GM21786 (cell line): ENCODE measurements at regions not wholly inside any gene's neighbourhood (a gene's known extent, or its start where the extent isn't known, plus 50 kb on each side); places are given as distances from the start of the nearest gene placed in this dataset.

Source experiments
- ATAC-seq: cut with Tn5 transposase; IDR thresholded peaks from one replicate; pipeline ENCODE4 v1.9.1; 2021; ENCODE audit not compliant: unreplicated experiment

DNA sequence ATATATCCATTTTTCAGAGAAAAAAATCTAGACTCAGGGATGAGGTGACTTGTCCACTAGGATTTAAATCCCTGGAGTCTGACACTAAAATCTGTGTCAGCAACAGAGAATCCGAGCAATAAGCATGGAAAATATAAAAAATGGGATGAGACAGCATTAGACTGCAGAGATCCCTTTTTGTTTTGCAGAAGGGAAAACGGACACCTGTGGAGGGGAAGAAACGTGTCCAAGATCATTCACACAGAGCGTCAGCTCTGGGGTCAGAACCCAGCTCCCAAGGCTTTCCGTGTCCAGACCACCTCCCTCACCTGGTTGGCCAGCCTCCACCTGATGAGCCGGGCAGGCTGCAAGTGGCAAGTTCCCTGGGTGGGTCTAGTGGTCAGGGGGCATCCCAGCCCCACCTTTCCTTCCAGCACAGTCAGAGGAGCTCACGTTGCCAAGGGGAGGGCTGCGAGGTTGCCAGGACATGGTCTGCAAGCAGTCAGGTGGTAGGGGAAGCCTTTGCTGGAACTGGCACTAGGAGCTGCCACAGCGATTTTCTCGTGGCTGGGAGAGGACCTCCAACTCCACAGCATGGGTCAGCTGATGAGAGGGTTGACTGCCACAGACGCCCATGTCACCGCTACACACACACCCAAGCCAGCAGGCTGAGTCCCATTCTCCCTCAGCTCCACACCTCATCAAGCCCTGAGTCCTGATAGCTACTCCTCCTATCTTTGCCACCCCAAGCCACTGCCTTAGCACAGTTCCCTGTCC is 65.9 kb upstream of the CPLX2 start:
- no peak for ATAC-seq

DNA sequence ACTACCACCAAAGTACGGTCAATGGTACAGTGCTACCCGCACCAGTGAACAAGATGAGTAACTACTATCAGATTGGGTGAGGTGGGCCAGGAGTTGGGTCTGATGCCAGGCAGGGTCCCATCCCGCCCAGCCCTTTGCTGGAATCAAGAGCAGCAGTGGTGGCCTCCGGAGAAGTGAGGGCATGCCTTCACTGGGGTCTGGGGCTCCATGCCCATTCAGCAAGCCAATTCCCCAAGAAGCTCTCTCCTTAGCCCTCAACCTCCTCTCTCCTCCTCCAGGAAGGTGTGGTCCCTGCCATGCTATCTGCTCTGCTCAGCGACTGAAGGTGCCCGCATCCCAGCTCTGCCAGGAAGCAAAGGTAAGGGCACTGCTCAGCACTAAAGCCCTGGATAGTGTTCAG is 62.7 kb upstream of the CPLX2 start:
- ATAC-seq, result no peak

DNA sequence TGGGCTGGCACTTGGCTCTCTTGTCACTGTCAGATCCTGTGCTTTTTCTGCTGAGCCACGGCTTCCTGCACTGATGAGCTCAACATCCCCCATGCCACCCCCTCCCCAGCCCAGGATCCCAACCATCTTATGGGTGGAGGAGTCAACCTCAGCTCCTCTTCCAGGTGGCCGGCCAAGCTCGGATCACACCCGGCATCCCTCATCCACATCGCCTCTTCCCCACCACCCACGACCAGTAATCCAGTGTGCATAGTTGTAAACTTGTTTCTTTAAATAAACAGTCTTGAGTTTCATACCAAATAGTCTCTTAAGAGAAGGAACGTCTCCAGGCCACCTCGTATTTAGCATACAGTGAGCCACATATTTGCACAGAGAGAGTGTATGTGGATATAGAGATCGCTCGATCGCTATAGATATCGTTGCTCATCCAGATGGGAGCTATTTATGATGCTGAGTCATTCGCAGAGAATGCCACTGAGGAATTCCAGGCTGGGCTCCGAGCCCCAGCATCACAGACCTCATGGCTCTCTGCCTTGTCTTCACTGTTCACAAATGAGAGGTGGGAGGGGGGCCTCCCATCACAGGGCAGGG is 61.8 kb upstream of the CPLX2 start:
- no peak for ATAC-seq

DNA sequence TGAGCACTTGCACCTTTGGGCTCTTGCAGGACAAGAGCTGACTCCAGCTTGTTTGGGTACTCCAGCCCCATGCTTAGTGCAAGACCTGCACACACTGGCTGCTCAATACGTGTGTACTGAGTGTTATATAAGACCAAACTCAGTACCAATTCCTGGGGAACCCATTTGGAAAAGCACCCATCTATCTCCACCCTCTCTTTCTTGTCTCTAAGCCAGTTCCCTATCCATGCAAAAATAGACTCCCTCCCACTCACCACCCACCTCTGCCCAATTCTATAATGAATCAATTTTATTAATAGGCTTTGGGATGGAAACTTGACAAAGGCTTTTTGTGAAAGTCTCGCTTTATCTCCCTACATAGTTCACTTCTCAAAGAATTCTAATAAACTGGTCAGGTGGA is 60.9 kb upstream of the CPLX2 start:
- ATAC-seq, result no peak

DNA sequence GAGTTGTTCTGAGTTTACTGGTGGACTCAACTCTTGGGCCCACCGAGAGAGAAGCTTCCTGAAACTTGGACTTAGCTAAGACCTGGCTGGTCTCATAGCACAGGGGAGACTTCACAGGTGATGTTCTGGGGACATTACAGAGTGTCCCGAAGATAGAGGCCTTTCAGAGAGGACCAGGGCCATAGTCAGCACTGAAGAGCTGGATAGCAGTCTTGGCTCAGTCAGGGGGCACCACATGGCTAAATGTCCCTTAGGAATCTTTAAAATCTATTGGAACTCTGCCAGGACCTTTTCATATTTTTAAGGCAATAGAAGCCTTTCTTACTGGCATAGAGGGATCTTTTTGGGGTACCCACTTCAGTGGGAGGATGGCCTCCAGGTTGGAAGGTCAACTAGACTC is 59.8 kb upstream of the CPLX2 start:
- no peak for ATAC-seq

DNA sequence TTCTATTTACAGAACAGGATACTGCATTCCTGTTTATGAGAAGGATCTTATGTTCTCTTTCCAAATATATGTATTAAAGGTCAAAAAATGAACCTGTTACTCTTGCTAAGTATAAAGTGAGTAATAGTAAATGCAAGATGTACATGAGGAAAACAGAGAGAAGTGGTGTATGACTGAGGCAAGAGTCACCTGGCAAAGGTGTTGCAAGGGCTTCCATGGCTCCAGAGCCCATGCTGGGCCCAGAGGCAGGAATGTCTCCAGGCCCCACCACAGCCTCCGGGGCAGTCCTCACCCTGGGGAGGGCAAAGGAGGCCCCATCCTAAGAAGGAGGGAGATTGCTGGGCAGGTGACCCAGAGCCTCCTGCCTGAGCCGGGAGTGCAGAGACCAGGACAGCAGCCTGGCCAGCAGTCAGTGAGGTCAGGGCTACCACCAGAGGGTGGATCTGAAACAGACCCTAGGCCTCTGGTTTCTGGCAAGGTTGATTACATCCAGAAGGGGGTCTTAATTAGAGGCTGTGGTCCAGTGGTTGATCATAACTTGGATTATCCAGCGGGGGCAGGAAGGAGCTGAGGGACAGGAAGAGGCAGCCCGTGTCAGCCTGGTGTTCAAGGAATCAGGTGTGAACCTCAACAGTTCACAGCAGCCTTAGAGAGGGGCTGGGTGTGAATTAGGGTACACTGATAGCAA is 57.3 kb upstream of the CPLX2 start:
- no peak for ATAC-seq

DNA sequence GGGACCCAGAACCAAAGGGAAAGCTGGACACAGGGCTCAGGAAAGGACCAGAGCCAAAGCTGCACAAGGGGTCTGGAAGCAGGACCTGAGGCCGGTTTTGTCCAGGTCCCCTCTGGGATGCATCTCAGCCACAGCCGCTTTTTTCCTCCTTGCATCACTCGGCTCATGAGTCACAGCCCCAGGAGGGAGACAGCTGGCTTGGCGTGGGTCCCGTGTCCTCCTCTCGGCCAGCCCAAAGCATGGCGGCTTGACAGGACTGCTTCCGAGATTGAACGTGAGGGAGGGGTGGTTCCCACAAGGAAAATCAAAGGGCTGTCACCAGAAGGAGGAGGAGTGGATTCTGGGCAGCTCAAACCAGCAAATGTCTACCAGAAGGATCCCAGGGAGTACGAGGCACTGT is 56.7 kb upstream of the CPLX2 start:
- ATAC-seq, result no peak

DNA sequence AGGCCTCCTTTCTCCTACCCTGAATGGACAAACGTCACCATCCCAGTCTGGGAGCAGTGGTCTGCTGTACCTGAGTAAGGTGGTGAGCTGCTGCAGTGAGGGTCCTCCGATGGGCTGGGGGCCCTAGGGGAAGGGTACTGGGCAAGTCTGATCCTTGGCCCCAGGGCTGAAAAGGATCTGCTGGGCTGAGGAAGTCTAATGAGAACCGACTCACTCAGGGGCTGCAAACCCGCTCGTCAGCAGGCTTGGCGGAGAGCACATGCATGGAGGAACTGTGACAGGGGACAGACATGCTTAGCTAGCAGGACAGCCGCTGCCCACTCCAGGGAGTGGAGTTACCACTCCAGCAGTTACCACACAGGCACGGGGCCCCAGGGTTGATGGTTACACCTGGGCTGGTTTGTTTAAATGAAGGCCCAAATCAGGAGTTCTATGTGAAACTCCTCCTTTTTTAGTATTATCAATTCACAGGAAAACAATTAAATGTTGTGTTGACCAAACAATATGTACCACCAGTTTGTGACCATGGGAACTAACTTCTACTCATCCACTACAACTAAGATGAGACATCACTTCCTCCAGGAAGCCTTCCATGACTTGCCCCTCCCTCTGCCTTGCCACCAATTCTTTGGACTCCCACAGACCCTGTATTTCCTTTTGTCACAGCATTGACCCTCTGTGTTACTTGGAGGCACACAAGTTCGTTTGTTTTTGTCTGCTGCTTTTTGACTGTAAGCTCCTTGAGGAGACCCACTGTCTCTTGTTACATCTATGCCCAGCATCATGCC is 56.1 kb upstream of the CPLX2 start:
- ATAC-seq, result no peak

DNA sequence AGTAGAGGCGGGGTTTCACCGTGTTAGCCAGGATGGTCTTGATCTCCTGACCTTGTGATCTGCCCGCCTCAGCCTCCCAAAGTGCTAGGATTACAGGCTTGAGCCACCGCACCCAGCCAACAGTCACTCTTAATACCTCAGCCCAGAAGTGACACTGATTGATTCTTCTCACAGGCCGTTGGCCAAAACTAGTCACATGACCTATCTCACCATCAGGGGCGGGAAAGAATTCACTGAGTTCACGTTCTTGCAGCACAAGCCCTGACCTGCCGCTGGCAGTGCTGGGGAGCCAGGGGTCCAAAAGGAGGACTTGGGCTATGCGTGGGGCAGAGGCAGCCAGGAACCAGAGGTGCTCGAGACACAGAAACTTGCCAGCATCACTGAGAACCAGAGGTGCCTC is 55.0 kb upstream of the CPLX2 start:
- no peak for ATAC-seq

DNA sequence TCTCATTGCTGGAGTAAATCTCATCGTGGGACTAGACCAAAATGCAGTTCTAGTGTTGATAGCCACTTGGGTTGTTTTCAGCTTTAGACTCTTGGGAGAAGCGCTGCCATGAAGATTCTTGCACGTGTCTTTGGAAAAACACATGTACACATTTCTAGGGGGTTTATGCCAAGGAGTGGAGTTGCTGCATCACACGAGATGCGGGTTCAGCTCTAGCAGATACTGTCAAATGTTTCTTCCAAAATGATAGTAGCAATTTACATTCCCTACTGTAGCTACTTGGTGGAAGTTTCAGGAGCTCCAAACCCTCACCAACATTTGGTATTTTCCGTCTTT is 52.3 kb upstream of the CPLX2 start:
- no peak for ATAC-seq

DNA sequence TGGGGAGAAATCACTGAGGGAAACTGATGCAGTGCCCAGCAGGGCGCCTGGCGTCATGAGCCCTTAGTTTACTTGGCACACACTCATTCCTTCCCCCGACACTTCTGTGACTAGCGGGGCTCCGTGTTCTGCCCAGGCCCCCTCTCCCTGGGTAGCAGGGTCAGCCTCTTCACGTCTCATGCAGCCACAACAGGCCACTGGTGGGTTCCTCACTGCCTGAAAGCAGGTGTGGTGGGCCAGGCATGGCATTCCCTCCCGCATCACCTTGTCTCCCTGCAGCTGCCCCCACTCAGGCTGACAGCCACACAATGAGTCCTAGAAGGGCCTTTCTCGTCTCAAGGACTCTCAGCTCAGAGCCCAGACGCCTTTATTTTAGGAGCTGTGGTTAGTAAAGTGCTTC is 51.1 kb upstream of the CPLX2 start:
- ATAC-seq, result no peak
